ENCODE measurements at regions not wholly inside any gene's neighbourhood (a gene's known extent, or its start where the extent isn't known, plus 50 kb on each side); places are given as distances from the start of the nearest gene placed in this dataset.

DNA sequence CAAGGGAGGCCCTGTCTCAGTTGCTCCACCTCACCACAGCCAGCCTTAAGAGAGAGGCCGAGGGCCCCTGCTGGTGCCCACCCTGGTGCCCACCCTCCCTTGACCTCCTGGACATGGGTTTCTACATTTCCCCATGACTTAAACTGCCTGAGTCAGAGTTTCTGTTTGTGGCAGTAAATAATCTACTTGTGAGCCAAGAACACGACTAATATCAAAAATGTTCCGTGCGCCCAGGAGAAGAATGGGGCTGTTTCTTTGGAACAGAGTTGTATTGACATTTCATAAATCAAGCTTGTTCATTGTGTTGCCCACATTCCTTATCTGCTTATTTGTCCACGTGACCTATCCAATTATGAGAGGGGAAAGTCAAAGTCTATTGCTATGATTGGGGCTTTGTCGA lies 143.5 kb downstream of the ANKRD60 start:
- no peaks in the 10 kb centered on the region for H3K36me3 ChIP-seq (ENCODE audit: low read length)
- H3K9ac ChIP-seq (ENCODE audit: low read length) = no peak overlapping the region
- H3K4me2 ChIP-seq (ENCODE audit: low read depth, low read length, poor library complexity, severe bottlenecking) = no peak overlapping the region
- no peak overlapping the region for H2AFZ ChIP-seq (ENCODE audit: low read depth, low read length, severe bottlenecking)
- TF ChIP-seq EZH2phosphoT487 (conservative IDR thresholded peaks at IDR 0.05; ENCODE audit: low read length) (no peak), CTCF (IDR thresholded peaks at IDR 0.05; ENCODE audit: insufficient read depth, low read length, poor library complexity, severe bottlenecking) (no peak)
- H3K9me3 ChIP-seq (ENCODE audit: insufficient read depth, low read length) = no peaks in the 10 kb centered on the region
- H3K27me3 ChIP-seq (ENCODE audit: low read length) = no peaks in the 10 kb centered on the region
- H3K9me2 ChIP-seq (replicated peaks; ENCODE audit: insufficient read depth, low read length) = no peaks in the 10 kb centered on the region
- H3F3A ChIP-seq (ENCODE audit: insufficient read depth) = no peaks in the 10 kb centered on the region
- no peak overlapping the region for H3K4me3 ChIP-seq (ENCODE audit: insufficient read depth, low read length, poor library complexity, severe bottlenecking)
- no peak overlapping the region for H3K27ac ChIP-seq (ENCODE audit: low read depth, low read length)
- no peaks in the 10 kb centered on the region for H3K79me2 ChIP-seq (ENCODE audit: insufficient read depth, low read length)
- H4K20me1 ChIP-seq (ENCODE audit: low read depth, low read length) = no peaks in the 10 kb centered on the region

- Histone ChIP-seq H2AFZ (ENCODE audit: low read depth, low read length, severe bottlenecking) (no peak overlapping the region), H3K9me3 (ENCODE audit: insufficient read depth, low read length) (no peaks in the 10 kb centered on the region), H3K27me3 (ENCODE audit: low read length) (no peaks in the 10 kb centered on the region), H3K27ac (ENCODE audit: low read depth, low read length) (no peak overlapping the region), H3K79me2 (ENCODE audit: insufficient read depth, low read length) (no peaks in the 10 kb centered on the region), H4K20me1 (ENCODE audit: low read depth, low read length) (no peaks in the 10 kb centered on the region), H3K9me2 (replicated peaks; ENCODE audit: insufficient read depth, low read length) (no peaks in the 10 kb centered on the region), H3F3A (ENCODE audit: insufficient read depth) (no peaks in the 10 kb centered on the region), H3K9ac (ENCODE audit: low read length) (no peak overlapping the region), H3K4me2 (ENCODE audit: low read depth, low read length, poor library complexity, severe bottlenecking) (no peak overlapping the region), H3K36me3 (ENCODE audit: low read length) (no peaks in the 10 kb centered on the region), H3K4me3 (ENCODE audit: insufficient read depth, low read length, poor library complexity, severe bottlenecking) (no peak overlapping the region)
- TF ChIP-seq EZH2phosphoT487 (conservative IDR thresholded peaks at IDR 0.05; ENCODE audit: low read length) (no peak), CTCF (IDR thresholded peaks at IDR 0.05; ENCODE audit: insufficient read depth, low read length, poor library complexity, severe bottlenecking) (no peak)
Observed at GRCh38 chr20:58084566-58084965, 143.9 kb downstream of the ANKRD60 start.

DNA sequence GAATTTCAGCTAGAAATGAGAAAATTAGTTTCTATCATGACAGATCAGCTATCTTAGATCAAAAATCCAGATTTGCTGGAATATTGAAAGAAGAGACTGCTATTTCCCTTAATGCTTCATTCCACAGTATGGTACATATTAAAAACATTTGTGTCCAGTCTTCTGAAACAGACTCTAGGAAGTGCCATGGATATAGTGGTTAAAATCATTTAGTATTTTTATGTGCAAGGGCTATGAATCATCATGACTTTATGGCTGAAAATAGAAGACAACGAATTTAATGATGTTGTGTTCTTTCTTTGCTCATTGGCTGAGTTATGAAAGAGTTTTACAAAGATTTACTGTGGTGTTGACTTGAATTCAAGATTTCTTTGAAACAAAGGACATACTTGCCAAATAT lies 146.6 kb downstream of the ANKRD60 start:
- H2AFZ ChIP-seq (ENCODE audit: low read depth, low read length, severe bottlenecking) = no peak overlapping the region
- no peaks in the 10 kb centered on the region for H3K9me2 ChIP-seq (replicated peaks; ENCODE audit: insufficient read depth, low read length)
- no peaks in the 10 kb centered on the region for H3K27me3 ChIP-seq (ENCODE audit: low read length)
- TF ChIP-seq EZH2phosphoT487 (conservative IDR thresholded peaks at IDR 0.05; ENCODE audit: low read length) (no peak), CTCF (IDR thresholded peaks at IDR 0.05; ENCODE audit: insufficient read depth, low read length, poor library complexity, severe bottlenecking) (no peak)
- H3K4me3 ChIP-seq (ENCODE audit: insufficient read depth, low read length, poor library complexity, severe bottlenecking) = no peak overlapping the region
- no peaks in the 10 kb centered on the region for H4K20me1 ChIP-seq (ENCODE audit: low read depth, low read length)
- H3F3A ChIP-seq (ENCODE audit: insufficient read depth) = no peaks in the 10 kb centered on the region
- no peak overlapping the region for H3K27ac ChIP-seq (ENCODE audit: low read depth, low read length)
- no peaks in the 10 kb centered on the region for H3K9me3 ChIP-seq (ENCODE audit: insufficient read depth, low read length)
- no peak overlapping the region for H3K9ac ChIP-seq (ENCODE audit: low read length)
- H3K79me2 ChIP-seq (ENCODE audit: insufficient read depth, low read length) = no peaks in the 10 kb centered on the region
- no peak overlapping the region for H3K4me2 ChIP-seq (ENCODE audit: low read depth, low read length, poor library complexity, severe bottlenecking)
- no peaks in the 10 kb centered on the region for H3K36me3 ChIP-seq (ENCODE audit: low read length)
